ENCODE measurements at regions not wholly inside any gene's neighbourhood (a gene's known extent, or its start where the extent isn't known, plus 50 kb on each side); places are given as distances from the start of the nearest gene placed in this dataset.
"Not testable (repeated sequence)": the region's sequence is repeated elsewhere in the genome, so short reads cannot be mapped to it uniquely, and the experiment has no call there.

- no peak overlapping the region for H3K27ac ChIP-seq (ENCODE audit: low read depth, low read length)
- 0 out of 2 replicates have a peak, but pooled peaks cover under 1% of the 10 kb centered on the region for H3K27me3 ChIP-seq (ENCODE audit: insufficient read depth, low read length)
- no peaks in the 10 kb centered on the region for H3K9me3 ChIP-seq (ENCODE audit: insufficient read depth, low read depth, low read length)
- peaks cover 4% of the 10 kb centered on the region; the same call in 1 of the 2 replicates for H3K4me1 ChIP-seq (ENCODE audit: insufficient read depth, low read length)
- H3K4me3 ChIP-seq (ENCODE audit: low read length) = no peak overlapping the region
- no peak overlapping the region for H3K9ac ChIP-seq (ENCODE audit: low read depth, low read length)
- H3K36me3 ChIP-seq (ENCODE audit: insufficient read depth, low read length) = no peaks in the 10 kb centered on the region
- WGBS = 85% methylated on average over 6 of the region's 6 CpGs
These were observed 115.5 kb downstream of the VEGFA start for GRCh38 chr6:43885399-43886066.

GRCh38 chr6:43884652-43885022, 114.6 kb downstream of the VEGFA start:
- Histone ChIP-seq H3K4me1 (ENCODE audit: insufficient read depth, low read length) (no peaks in the 10 kb centered on the region), H3K9me3 (ENCODE audit: insufficient read depth, low read depth, low read length) (no peaks in the 10 kb centered on the region), H3K9ac (ENCODE audit: low read depth, low read length) (no peak overlapping the region), H3K27ac (ENCODE audit: low read depth, low read length) (no peak overlapping the region), H3K36me3 (ENCODE audit: insufficient read depth, low read length) (no peaks in the 10 kb centered on the region), H3K27me3 (ENCODE audit: insufficient read depth, low read length) (no peaks in the 10 kb centered on the region), H3K4me3 (ENCODE audit: low read length) (no peak overlapping the region)
- 91% methylated on average over 5 of the region's 5 CpGs for WGBS

GRCh38 chr6:43883847-43884651, 114.0 kb downstream of the VEGFA start:
- 87% methylated on average over 7 of the region's 7 CpGs for WGBS

GRCh38 chr6:43882690-43883448, 112.9 kb downstream of the VEGFA start:
- H3K9me3 ChIP-seq (ENCODE audit: insufficient read depth, low read depth, low read length); H3K9ac ChIP-seq (ENCODE audit: low read depth, low read length); H3K27me3 ChIP-seq (ENCODE audit: insufficient read depth, low read length); H3K36me3 ChIP-seq (ENCODE audit: insufficient read depth, low read length); H3K27ac ChIP-seq (ENCODE audit: low read depth, low read length); H3K4me1 ChIP-seq (ENCODE audit: insufficient read depth, low read length); H3K4me3 ChIP-seq (ENCODE audit: low read length): not testable (repeated sequence)
- 95% methylated on average over 9 of the region's 9 CpGs for WGBS

More at GRCh38 chr6:43883847-43884651, 114.0 kb downstream of the VEGFA start:
- Histone ChIP-seq H3K9ac (ENCODE audit: low read depth, low read length) (no peak overlapping the region), H3K27ac (ENCODE audit: low read depth, low read length) (no peak overlapping the region), H3K36me3 (ENCODE audit: insufficient read depth, low read length) (no peaks in the 10 kb centered on the region), H3K9me3 (ENCODE audit: insufficient read depth, low read depth, low read length) (no peaks in the 10 kb centered on the region), H3K4me3 (ENCODE audit: low read length) (no peak overlapping the region), H3K4me1 (ENCODE audit: insufficient read depth, low read length) (no peaks in the 10 kb centered on the region), H3K27me3 (ENCODE audit: insufficient read depth, low read length) (no peaks in the 10 kb centered on the region)

- H3K9ac ChIP-seq (ENCODE audit: low read depth, low read length) = no peak overlapping the region
- H3K9me3 ChIP-seq (ENCODE audit: insufficient read depth, low read depth, low read length) = no peaks in the 10 kb centered on the region
- H3K4me3 ChIP-seq (ENCODE audit: low read length) = no peak overlapping the region
- H3K4me1 ChIP-seq (ENCODE audit: insufficient read depth, low read length) = no peaks in the 10 kb centered on the region
- no peaks in the 10 kb centered on the region for H3K27me3 ChIP-seq (ENCODE audit: insufficient read depth, low read length)
- 67% methylated on average over 4 of the region's 6 CpGs for WGBS
- no peak overlapping the region for H3K27ac ChIP-seq (ENCODE audit: low read depth, low read length)
- no peaks in the 10 kb centered on the region for H3K36me3 ChIP-seq (ENCODE audit: insufficient read depth, low read length)
These were observed 110.5 kb downstream of the VEGFA start for GRCh38 chr6:43880236-43881137.

- WGBS = 93% methylated on average over 4 of the region's 4 CpGs
- no peaks in the 10 kb centered on the region for H3K4me1 ChIP-seq (ENCODE audit: insufficient read depth, low read length)
- no peak overlapping the region for H3K9ac ChIP-seq (ENCODE audit: low read depth, low read length)
- H3K36me3 ChIP-seq (ENCODE audit: insufficient read depth, low read length) = no peaks in the 10 kb centered on the region
- H3K27ac ChIP-seq (ENCODE audit: low read depth, low read length) = no peak overlapping the region
- H3K27me3 ChIP-seq (ENCODE audit: insufficient read depth, low read length) = no peaks in the 10 kb centered on the region
- H3K4me3 ChIP-seq (ENCODE audit: low read length) = no peak overlapping the region
- no peaks in the 10 kb centered on the region for H3K9me3 ChIP-seq (ENCODE audit: insufficient read depth, low read depth, low read length)
These were observed 109.7 kb downstream of the VEGFA start for GRCh38 chr6:43879722-43880121.

- no peak overlapping the region for H3K4me3 ChIP-seq (ENCODE audit: low read length)
- WGBS = 84% methylated on average over 11 of the region's 11 CpGs
- H3K27me3 ChIP-seq (ENCODE audit: insufficient read depth, low read length) = no peaks in the 10 kb centered on the region
- H3K36me3 ChIP-seq (ENCODE audit: insufficient read depth, low read length) = no peaks in the 10 kb centered on the region
- no peak overlapping the region for H3K27ac ChIP-seq (ENCODE audit: low read depth, low read length)
- H3K4me1 ChIP-seq (ENCODE audit: insufficient read depth, low read length) = peaks cover 7% of the 10 kb centered on the region; the same call in 1 of the 2 replicates
- no peak overlapping the region for H3K9ac ChIP-seq (ENCODE audit: low read depth, low read length)
- no peaks in the 10 kb centered on the region for H3K9me3 ChIP-seq (ENCODE audit: insufficient read depth, low read depth, low read length)
These were observed 108.9 kb downstream of the VEGFA start for GRCh38 chr6:43878823-43879495.

GRCh38 chr6:43878127-43878634, 108.2 kb downstream of the VEGFA start:
- H3K27ac ChIP-seq (ENCODE audit: low read depth, low read length) = no peak overlapping the region
- no peaks in the 10 kb centered on the region for H3K27me3 ChIP-seq (ENCODE audit: insufficient read depth, low read length)
- H3K36me3 ChIP-seq (ENCODE audit: insufficient read depth, low read length) = no peaks in the 10 kb centered on the region
- 82% methylated on average over 7 of the region's 8 CpGs for WGBS
- peaks cover 7% of the 10 kb centered on the region; the same call in 1 of the 2 replicates for H3K4me1 ChIP-seq (ENCODE audit: insufficient read depth, low read length)
- H3K9me3 ChIP-seq (ENCODE audit: insufficient read depth, low read depth, low read length) = no peaks in the 10 kb centered on the region
- H3K9ac ChIP-seq (ENCODE audit: low read depth, low read length) = no peak overlapping the region
- H3K4me3 ChIP-seq (ENCODE audit: low read length) = no peak overlapping the region

- Histone ChIP-seq H3K9me3 (ENCODE audit: insufficient read depth, low read depth, low read length) (no peaks in the 10 kb centered on the region), H3K27me3 (ENCODE audit: insufficient read depth, low read length) (no peaks in the 10 kb centered on the region), H3K4me1 (ENCODE audit: insufficient read depth, low read length) (peaks cover 7% of the 10 kb centered on the region; the same call in 1 of the 2 replicates), H3K9ac (ENCODE audit: low read depth, low read length) (no peak overlapping the region), H3K36me3 (ENCODE audit: insufficient read depth, low read length) (no peaks in the 10 kb centered on the region), H3K27ac (ENCODE audit: low read depth, low read length) (no peak overlapping the region), H3K4me3 (ENCODE audit: low read length) (no peak overlapping the region)
- WGBS = 68% methylated on average over 10 of the region's 10 CpGs
These were observed 107.6 kb downstream of the VEGFA start for GRCh38 chr6:43877463-43878126.
